HG03439 (cell line): ENCODE measurements at regions not wholly inside any gene's neighbourhood (a gene's known extent, or its start where the extent isn't known, plus 50 kb on each side); places are given as distances from the start of the nearest gene placed in this dataset.
A peak's percentile ranks its signal among the peaks of the same experiment; 100 is the strongest.
"Not testable (repeated sequence)": the region's sequence is repeated elsewhere in the genome, so short reads cannot be mapped to it uniquely, and the experiment has no call there.

ENCODE experiments used
- ATAC-seq: cut with Tn5 transposase; IDR thresholded peaks from one replicate; pipeline ENCODE4 v1.9.1; 2021; ENCODE audit warnings: mild to moderate bottlenecking, moderate library complexity; ENCODE audit not compliant: unreplicated experiment

DNA sequence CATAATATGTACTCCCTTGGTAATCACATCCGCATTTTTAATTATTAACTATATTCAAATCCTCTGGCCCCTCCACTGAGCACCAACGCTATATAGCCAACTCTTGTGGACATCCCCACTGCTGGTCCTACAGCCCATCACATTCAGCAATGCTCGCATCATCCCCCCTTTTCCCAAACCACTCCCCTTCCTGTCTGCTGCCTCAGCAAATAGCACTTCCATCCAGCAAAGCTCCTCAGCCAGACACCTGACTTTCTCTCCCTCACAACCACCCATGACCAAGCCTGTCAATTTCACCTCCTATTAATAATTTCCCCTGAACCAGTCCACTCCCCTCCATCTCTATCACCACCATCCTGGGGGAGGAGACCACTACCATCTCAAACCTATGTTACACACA, 65.5 kb upstream of the KIF2A start:
- not testable (repeated sequence) for ATAC-seq

DNA sequence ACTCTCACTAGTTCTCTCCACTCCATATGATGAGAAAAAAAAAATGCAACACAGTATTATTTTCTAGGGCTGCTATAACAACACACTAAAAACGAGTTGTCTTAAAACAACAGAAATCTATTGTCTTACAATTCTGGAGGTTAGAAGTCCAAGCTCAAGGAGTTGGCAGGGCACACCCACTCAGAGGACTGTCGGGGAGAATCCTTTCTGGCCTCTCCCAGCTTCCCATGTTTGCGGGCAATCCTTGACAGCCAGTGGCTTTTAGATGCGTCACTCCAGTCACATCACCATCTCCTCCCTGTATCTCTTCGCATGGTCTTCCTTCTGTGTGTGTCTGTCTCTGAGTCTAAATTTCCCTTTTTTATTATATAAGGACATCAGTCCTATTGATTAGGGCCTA, 64.0 kb upstream of the KIF2A start:
- not testable (repeated sequence) for ATAC-seq

DNA sequence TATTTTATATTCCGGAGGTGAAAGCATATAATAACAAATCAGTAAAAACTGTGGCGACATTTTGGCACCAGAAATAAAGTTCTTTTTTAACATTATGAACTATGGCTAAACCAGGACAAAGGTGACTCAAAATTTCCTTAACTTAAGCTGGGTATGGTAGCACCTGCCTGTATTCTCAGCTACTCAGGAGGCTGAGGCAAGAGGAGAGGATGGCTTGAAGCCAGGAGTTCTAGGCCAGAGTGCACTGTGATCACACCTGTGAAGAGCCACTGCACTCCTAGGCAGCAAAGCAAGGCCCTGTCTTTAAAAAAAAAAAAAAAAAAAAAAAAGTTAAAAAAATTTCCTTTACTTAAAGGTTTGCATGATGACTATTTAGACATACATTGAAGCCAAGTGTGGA, 63.0 kb upstream of the KIF2A start:
- ATAC-seq: not testable (repeated sequence)

DNA sequence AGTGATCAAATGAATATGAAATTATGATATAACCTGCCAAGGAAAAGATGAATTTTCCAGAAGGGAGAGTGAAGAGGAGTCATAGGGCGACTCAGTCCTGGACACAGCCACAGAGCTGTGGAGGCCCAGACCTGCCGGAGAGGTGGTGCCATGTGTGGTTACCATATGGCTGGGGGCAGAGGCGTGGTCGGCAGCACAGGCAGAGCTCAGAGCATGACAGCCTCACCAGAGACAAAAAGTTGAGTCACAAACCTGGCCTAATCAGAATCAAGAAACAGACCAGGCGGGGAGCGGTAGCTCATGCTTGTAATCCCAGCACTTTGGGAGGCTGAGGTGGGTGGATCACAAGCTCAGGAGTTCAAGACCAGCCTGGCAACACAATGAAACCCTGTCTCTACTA, 57.8 kb upstream of the KIF2A start:
- not testable (repeated sequence) for ATAC-seq

DNA sequence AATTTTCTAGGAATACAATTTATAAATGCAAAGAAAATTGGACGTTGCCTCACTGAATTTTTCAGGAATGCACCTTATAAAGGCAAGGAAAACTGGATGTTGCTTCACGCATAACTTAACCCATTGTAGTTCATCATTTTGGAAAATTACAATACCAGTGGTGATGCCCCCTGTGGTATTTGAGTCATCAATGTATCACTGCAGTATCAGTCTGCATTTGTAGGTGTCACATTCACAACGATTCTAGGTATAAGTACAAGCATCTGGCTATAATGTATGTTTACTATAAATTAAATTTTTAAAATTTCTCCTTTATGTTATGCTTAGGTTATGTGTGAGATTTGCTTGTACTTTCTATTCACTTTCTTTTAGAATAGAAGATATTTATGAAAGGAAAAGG, 55.9 kb upstream of the KIF2A start:
- not testable (repeated sequence) for ATAC-seq

DNA sequence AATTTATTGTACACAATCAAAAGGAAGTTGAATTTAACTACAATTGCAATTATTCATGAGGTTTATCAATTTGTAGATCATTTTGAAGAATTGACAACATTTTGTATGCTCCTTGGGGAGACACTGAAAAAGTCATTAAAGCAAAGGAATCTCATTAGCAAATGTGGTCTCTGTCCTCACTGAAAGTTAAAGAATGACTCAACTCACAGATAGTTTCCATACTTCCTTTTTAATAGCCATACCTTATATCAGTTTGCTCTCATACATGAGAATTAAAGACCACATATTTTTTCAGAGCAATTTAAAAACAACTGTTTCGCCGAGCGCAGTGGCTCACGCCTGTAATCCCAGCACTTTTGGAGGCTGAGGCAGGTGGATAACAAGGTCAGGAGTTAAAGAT, 55.1 kb upstream of the KIF2A start:
- ATAC-seq: not testable (repeated sequence)

DNA sequence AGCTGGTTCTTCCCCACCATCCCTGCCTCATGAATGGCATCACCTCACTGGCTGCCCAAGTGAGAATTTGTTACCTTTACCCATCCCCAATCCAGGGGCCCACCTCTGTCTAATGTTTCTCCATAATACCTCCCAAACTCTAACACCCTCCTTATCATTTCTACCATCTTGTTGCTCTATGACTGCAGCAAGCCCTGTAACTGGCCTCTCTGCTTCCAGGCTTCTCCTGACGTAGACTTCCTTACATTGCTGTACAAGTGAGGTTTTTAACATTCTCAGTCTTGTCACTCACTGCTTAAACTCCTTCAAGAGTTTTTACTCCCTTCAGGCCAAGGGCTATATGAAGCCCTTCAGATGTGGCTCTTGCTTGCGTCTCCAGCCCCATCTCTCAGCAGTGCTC, 53.5 kb upstream of the KIF2A start:
- not testable (repeated sequence) for ATAC-seq

DNA sequence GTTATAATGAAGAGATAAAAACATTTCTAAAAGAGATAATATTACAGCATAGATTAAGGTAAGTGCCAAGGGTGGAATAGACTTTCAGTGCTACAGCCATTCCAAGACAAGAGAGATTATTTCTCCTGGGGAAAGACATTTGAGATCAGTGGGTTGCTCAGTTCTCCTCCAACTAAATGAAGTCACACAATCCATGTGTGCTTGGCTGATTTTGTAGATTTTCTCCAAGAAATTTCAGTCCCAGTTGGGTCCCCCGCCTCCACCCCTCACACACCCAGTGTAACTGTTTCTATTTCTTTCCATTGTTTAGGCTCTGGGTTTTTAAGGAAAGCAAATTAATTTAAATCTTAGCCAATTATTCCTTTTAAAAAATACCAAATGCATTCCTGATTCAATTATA, 50.5 kb upstream of the KIF2A start:
- not testable (repeated sequence) for ATAC-seq

DNA sequence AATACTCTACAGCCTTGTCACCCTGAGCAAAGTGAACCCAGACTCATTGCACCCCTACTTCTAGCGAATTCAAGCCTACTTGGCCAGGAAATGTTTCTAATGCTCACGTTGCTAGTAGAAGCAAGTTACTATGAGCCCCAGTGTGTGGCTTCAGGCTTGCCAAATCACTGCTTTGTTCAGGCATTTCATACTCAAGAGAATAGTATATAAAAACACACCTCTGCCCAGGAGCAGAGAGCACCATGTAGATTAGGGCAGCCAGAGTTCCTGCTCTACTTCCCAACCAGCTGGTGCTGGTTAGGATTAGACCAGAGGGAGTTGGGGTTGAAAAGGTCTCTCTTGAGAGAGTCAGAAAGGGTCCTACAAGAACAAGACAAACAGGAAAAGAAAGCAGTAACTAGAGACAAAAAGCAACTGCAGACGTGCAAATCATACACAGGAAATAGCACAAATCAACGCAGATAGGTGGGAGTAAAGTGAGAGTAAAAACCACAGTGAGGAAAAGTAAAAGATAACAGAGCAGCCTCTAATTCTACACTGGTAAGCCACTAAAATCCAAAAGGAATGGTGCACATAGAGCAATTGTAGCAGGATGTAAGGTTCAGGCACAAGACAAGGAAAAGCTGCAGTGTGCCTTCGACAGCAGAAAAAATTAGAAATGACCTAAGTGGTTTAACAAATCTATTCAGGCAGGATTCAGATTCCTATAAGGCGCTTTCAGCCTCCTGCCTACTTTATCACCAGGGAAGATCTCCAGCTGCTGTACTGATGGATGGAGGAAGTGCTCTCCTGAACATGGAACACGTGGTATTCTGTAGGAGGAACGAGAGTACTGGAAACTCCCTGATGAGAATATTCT, 49.6 kb upstream of the KIF2A start:
- peak; percentile 51 for ATAC-seq
